ENCODE measurements at regions not wholly inside any gene's neighbourhood (a gene's known extent, or its start where the extent isn't known, plus 50 kb on each side); places are given as distances from the start of the nearest gene placed in this dataset.

GRCh38 chr22:47805394-47805935, 1043.0 kb downstream of the TBC1D22A start:
- ATAC-seq, result no peak
- H3K27ac ChIP-seq (ENCODE audit: low read depth), result no peak overlapping the region
- H3K27me3 Mint-ChIP-seq (ENCODE audit: insufficient read depth, low read depth, poor library complexity), result peaks cover 6% of the 10 kb centered on the region
- H3K79me2 ChIP-seq (replicated peaks; ENCODE audit: insufficient read depth), result no peaks in the 10 kb centered on the region
- no peaks in the 10 kb centered on the region; the same call in 1 of the 2 replicates for H3K36me3 ChIP-seq (ENCODE audit: insufficient read depth)
- no peaks in the 10 kb centered on the region for H3K27me3 ChIP-seq (ENCODE audit: insufficient read depth)
- H4K20me1 ChIP-seq (replicated peaks; ENCODE audit: insufficient read depth), result no peaks in the 10 kb centered on the region
- no peak overlapping the region for H3K4me3 Mint-ChIP-seq
- TF ChIP-seq CTCF (conservative IDR thresholded peaks at IDR 0.05; ENCODE audit: low read depth in 2 of 2) (no peak), POLR2AphosphoS5 (IDR thresholded peaks at IDR 0.05; ENCODE audit: low read depth) (no peak), REST (IDR thresholded peaks at IDR 0.05; ENCODE audit: unreplicated experiment) (no peak), EZH2 (IDR thresholded peaks at IDR 0.05; ENCODE audit: low read depth, unreplicated experiment) (no peak), STAT1 (IDR thresholded peaks at IDR 0.05; ENCODE audit: unreplicated experiment) (no peak), EZH2phosphoT487 (IDR thresholded peaks at IDR 0.05; ENCODE audit: unreplicated experiment) (no peak), ETS1 (IDR thresholded peaks at IDR 0.05) (no peak)
- H2AFZ ChIP-seq, result no peak overlapping the region
- peaks cover 13% of the 10 kb centered on the region for H3K4me1 Mint-ChIP-seq
- no peaks in the 10 kb centered on the region for H3K4me1 ChIP-seq (ENCODE audit: insufficient read depth)
- no peaks in the 10 kb centered on the region for H3K36me3 Mint-ChIP-seq (ENCODE audit: low read depth)
- no peaks in the 10 kb centered on the region for H3F3A ChIP-seq (replicated peaks; ENCODE audit: low read depth)
- H3K9me2 ChIP-seq (ENCODE audit: insufficient read depth), result no peaks in the 10 kb centered on the region
- H3K4me2 ChIP-seq, result no peak overlapping the region
- H3K9me3 Mint-ChIP-seq, result peaks cover 8% of the 10 kb centered on the region
- H3K4me3 ChIP-seq, result no peak overlapping the region
- DNase-seq (ENCODE audit: low spot score), result no peak
- H3K27ac Mint-ChIP-seq, result no peak overlapping the region

- H3K36me3 Mint-ChIP-seq (ENCODE audit: low read depth), result no peaks in the 10 kb centered on the region
- no peaks in the 10 kb centered on the region for H3F3A ChIP-seq (replicated peaks; ENCODE audit: low read depth)
- no peak overlapping the region for H3K4me3 Mint-ChIP-seq
- H3K79me2 ChIP-seq (replicated peaks; ENCODE audit: insufficient read depth), result no peaks in the 10 kb centered on the region
- H3K36me3 ChIP-seq (ENCODE audit: insufficient read depth), result no peaks in the 10 kb centered on the region; the same call in 1 of the 2 replicates
- H3K4me3 ChIP-seq, result no peak overlapping the region
- no peaks in the 10 kb centered on the region for H3K4me1 ChIP-seq (ENCODE audit: insufficient read depth)
- no peaks in the 10 kb centered on the region for H4K20me1 ChIP-seq (replicated peaks; ENCODE audit: insufficient read depth)
- H3K27ac ChIP-seq (ENCODE audit: low read depth), result no peak overlapping the region
- H3K4me1 Mint-ChIP-seq, result peaks cover 13% of the 10 kb centered on the region
- H2AFZ ChIP-seq, result no peak overlapping the region
- no peak overlapping the region for H3K4me2 ChIP-seq
- no peaks in the 10 kb centered on the region for H3K9me2 ChIP-seq (ENCODE audit: insufficient read depth)
- ATAC-seq (no peak), DNase-seq (ENCODE audit: low spot score) (no peak)
- peaks cover 8% of the 10 kb centered on the region for H3K9me3 Mint-ChIP-seq
- no peaks in the 10 kb centered on the region for H3K27me3 ChIP-seq (ENCODE audit: insufficient read depth)
- no peak overlapping the region for H3K27ac Mint-ChIP-seq
- H3K27me3 Mint-ChIP-seq (ENCODE audit: insufficient read depth, low read depth, poor library complexity), result peaks cover 6% of the 10 kb centered on the region
- no peak for TF ChIP-seq NANOG (IDR thresholded peaks at IDR 0.05; ENCODE audit: borderline replicate concordance)
- TF ChIP-seq REST (IDR thresholded peaks at IDR 0.05; ENCODE audit: unreplicated experiment), result no peak
- TF ChIP-seq STAT1 (IDR thresholded peaks at IDR 0.05; ENCODE audit: unreplicated experiment), result no peak
- TF ChIP-seq EZH2phosphoT487 (IDR thresholded peaks at IDR 0.05; ENCODE audit: unreplicated experiment), result no peak
- TF ChIP-seq POLR2AphosphoS5 (IDR thresholded peaks at IDR 0.05; ENCODE audit: low read depth), result no peak
- no peak for TF ChIP-seq ZNF331 (CRISPR knock-in tag; IDR thresholded peaks at IDR 0.05; ENCODE audit: low read depth)
Measured at GRCh38 chr22:47804281-47804680, 1041.8 kb downstream of the TBC1D22A start.

Data from GM23338 (cell line).